Psoas muscle (tissue), 7 donors: ENCODE measurements at regions not wholly inside any gene's neighbourhood (a gene's known extent, or its start where the extent isn't known, plus 50 kb on each side); places are given as distances from the start of the nearest gene placed in this dataset.
"Not testable (repeated sequence)": the region's sequence is repeated elsewhere in the genome, so short reads cannot be mapped to it uniquely, and the experiment has no call there.

Experiments used
- ATAC-seq, 4 donors: fragments of 200-7000 bp; cut with Tn5 transposase; one replicate each; pipeline ENCODE4 v1.9.1; 2020; ENCODE audit warnings: moderate library complexity in 3 of 4, mild to moderate bottlenecking in 2 of 4
- DNase-seq, 2 donors: peaks; one replicate each; pipeline ENCODE4 v3.0.0-alpha.2; 2020
- H3K27ac ChIP-seq: fragments of 200-600 bp; one replicate; pipeline ENCODE4 v1.8.0; 2022
- H3K27me3 ChIP-seq, 3 donors: fragments of 200-600 bp in 1 of 3; one replicate each; pipeline versions ENCODE4 v1.6.1 to v1.8.0; 2013 to 2022; ENCODE audit warnings: low read length in 2 of 3, mild to moderate bottlenecking in 2 of 3, moderate library complexity in 1 of 3; ENCODE audit not compliant: insufficient read depth in 3 of 3
- H3K36me3 ChIP-seq, 2 donors: fragments of 200-600 bp in 1 of 2; one replicate each; pipeline versions ENCODE4 v1.6.1 to v1.8.0; 2013 to 2022; ENCODE audit warnings: low read depth in 1 of 2, mild to moderate bottlenecking in 1 of 2, moderate library complexity in 1 of 2; ENCODE audit not compliant: insufficient read depth in 1 of 2
- H3K4me1 ChIP-seq: fragments of 200-600 bp; one replicate; pipeline ENCODE4 v1.8.0; 2022
- H3K4me3 ChIP-seq: fragments of 200-600 bp; one replicate; pipeline ENCODE4 v1.8.0; 2022; ENCODE audit warnings: mild to moderate bottlenecking
- H3K9me3 ChIP-seq: fragments of 200-600 bp; one replicate; pipeline ENCODE4 v1.8.0; 2022
- WGBS, 3 donors: extraction: QIAGEN DNeasy Blood & Tissue Kit; methylation state at CpG; one replicate each; pipeline versions ENCODE4 v1.1.6 to v1.1.7; 2013; 5-methylcytosine and 5-hydroxymethylcytosine counted together
- intact Hi-C, 2 donors: fragments of 100-400 bp; cut with DNase I; formaldehyde crosslinking; loops; one replicate each; pipeline versions ENCODE4 v1.11.0 to v1.14.2; 2022
- TF ChIP-seq, protein P1 (sequence below): fragments of 200-600 bp; IDR thresholded peaks from one replicate; pipeline ENCODE4 v1.8.0; 2022; ENCODE audit warnings: antibody characterized with exemption
- donor health status: healthy with polysubstance abuse.
- donor health status: DM: no; HTN: no; CAD: no; lungs with moderate emphysema.
- donor health status: Bipolar disorder and iron deficiency.
- donor health status: healthy.
- donor health status: DM: yes; HTN: yes; CAD: no.
- donor health status: DM: no; HTN: no; CAD: no.
- donor health status: DM: yes; HTN: yes; CAD: no.

DNA sequence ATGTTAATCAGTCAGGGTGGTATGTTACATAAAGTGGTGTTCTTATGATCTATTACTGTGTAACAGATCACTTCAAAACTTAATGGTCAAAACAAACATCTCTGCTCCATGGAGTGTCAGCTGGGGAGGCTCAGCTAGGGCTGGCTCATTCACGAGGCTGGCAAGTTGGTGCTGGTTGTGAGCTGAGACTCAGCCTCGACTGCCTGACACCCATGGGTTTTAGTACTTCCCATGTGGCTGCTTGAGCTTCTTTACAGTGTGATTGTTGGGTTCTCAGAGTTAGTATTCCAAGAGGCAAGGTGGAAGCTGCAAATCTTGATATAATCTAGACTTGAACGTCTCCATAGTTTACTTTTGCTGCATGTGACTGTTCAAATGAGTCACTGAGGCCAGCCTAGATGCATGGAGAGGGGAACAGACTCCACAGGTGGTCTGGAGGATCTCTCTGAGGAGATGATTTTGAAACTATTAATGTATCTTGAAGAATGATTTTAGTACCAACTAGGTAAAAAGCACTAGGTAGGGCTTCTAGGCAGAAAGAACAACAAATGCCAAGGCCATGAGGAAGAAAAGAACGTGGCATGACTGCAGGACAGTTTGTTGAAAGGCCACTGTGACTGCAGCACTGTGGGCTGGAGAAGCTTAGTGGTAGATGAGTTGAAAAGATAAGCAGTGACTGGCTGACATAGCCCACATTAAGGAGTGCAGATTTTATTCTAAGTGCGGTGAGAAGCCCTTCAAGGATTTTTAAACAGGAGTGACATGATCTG, 281.1 kb upstream of the PROK2 start:
- H3K36me3 ChIP-seq: no peaks in the 10 kb centered on the region
- no peaks in the 10 kb centered on the region for H3K4me1 ChIP-seq
- H3K4me3 ChIP-seq: no peak overlapping the region
- intact Hi-C loops: no loop called here
- TF ChIP-seq, protein P1, sequence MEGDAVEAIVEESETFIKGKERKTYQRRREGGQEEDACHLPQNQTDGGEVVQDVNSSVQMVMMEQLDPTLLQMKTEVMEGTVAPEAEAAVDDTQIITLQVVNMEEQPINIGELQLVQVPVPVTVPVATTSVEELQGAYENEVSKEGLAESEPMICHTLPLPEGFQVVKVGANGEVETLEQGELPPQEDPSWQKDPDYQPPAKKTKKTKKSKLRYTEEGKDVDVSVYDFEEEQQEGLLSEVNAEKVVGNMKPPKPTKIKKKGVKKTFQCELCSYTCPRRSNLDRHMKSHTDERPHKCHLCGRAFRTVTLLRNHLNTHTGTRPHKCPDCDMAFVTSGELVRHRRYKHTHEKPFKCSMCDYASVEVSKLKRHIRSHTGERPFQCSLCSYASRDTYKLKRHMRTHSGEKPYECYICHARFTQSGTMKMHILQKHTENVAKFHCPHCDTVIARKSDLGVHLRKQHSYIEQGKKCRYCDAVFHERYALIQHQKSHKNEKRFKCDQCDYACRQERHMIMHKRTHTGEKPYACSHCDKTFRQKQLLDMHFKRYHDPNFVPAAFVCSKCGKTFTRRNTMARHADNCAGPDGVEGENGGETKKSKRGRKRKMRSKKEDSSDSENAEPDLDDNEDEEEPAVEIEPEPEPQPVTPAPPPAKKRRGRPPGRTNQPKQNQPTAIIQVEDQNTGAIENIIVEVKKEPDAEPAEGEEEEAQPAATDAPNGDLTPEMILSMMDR: no peak
- H3K27ac ChIP-seq: no peak overlapping the region
- H3K27me3 ChIP-seq: no peaks in the 10 kb centered on the region
- no peak for ATAC-seq
- no peaks in the 10 kb centered on the region for H3K9me3 ChIP-seq
- WGBS, 3 donors: 72 to 74% (median 74%) methylated on average over 5 of the region's 5 CpGs
- no peak for DNase-seq

DNA sequence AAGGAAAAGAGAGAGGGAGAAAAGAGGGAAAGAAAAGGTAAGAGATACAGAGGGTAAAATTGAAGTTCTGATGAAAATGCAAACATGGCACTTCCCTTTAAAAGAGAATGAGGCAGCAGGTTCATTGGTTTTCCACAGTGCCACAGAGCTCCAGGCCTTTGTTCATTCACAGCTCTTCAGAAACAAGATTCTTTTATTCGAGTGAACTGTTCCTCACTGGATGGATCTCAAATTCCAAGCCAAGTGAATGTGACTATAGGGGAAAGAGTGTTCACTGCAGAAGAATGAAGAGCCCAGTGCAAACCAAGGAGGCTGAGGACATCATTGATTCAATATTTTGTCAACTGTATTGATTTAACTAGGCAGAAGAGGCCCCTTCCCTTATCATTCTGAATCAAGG, 280.3 kb upstream of the PROK2 start:
- H3K27me3 ChIP-seq: no peaks in the 10 kb centered on the region
- 43 to 71% (median 51%) methylated on average over 1 of the region's 1 CpG for WGBS, 3 donors
- DNase-seq (no peak), ATAC-seq (no peak)
- no peaks in the 10 kb centered on the region for H3K4me1 ChIP-seq
- H3K9me3 ChIP-seq: no peaks in the 10 kb centered on the region
- TF ChIP-seq, protein P1: no peak
- no peaks in the 10 kb centered on the region for H3K36me3 ChIP-seq
- no peak overlapping the region for H3K4me3 ChIP-seq
- intact Hi-C loops: no loop called here
- H3K27ac ChIP-seq: no peak overlapping the region

DNA sequence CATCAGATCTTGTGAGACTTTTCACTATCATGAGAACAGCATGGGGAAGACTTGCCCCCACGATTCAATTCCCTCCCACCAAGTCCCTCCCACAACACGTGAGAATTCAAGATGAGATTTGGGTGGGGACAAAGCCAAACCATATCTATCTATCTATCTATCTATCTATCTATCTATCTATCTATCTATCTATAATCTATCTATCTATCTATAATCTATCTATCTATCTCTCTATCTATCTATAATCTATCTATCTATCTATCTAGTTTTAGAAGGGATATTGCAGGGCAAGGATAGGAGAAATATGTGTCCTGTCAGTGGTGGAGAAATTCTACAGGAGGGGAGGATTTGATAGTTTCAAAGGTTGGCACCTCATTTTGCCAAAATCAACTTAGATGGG, 279.8 kb upstream of the PROK2 start:
- DNase-seq, intact Hi-C loops, H3K36me3 ChIP-seq, H3K4me1 ChIP-seq, ATAC-seq, H3K4me3 ChIP-seq, H3K9me3 ChIP-seq, H3K27ac ChIP-seq, H3K27me3 ChIP-seq: not testable (repeated sequence)
- 46 to 48% (median 48%) methylated on average over 2 of the region's 2 CpGs for WGBS, 3 donors

DNA sequence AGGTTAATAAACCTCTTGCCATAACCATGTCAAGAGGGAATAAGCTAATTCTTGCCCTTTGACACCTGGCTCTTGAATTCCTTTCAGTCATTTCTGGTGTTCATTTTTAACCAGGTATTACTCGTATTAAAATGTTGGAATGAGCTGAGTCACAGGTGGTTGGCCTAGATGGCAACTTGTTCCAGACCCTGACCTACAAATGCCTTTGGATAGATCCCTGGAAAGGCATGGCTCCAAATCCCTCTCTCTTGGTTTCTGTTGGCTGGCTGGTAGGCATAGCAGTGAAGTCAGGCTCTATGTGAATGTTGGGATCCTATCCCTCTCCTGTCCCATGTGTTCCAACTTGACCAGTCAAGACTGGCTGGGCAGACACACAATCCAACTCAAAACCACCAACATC, 277.1 kb upstream of the PROK2 start:
- ATAC-seq: peak in 3 of 4 donors; percentile 52 to 70 (median 58)

DNA sequence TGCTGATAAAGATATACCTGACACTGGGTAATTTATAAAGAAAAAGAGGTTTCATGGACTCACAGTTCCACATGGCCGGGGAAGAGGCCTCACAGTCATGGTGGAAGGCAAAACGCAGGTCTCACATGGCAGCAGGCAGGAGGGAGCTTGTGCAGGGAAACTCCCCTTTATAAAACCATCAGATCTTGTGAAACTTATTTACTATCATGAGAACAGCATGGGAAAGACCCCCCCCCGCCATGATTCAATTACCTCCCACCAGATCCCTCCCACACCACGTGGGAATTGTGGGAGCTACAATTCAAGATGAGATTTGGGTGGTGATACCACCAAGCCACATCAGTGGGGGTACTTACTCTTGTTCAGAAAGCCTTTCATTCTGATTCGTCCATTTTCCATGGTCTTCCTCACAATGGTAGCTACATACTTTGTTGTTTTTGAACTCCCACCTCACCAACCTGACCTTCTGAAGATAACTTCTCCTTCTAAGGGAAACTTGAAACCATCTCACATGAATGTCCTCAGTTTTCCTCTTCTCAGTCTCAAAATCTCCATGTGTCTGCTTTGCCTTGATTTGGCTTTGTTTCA, 275.6 kb upstream of the PROK2 start:
- intact Hi-C loops: no loop called here

More for the DNA sequence above, 277.1 kb upstream of the PROK2 start:
- H3K4me3 ChIP-seq: no peak overlapping the region
- WGBS, 3 donors: 21 to 32% (median 30%) methylated on average over 1 of the region's 1 CpG
- H3K4me1 ChIP-seq: peaks cover 5% of the 10 kb centered on the region
- TF ChIP-seq, protein P1: no peak
- no peaks in the 10 kb centered on the region for H3K36me3 ChIP-seq
- no peak for DNase-seq
- no peaks in the 10 kb centered on the region for H3K27me3 ChIP-seq
- no peaks in the 10 kb centered on the region for H3K9me3 ChIP-seq
- intact Hi-C loops: no loop called here
- H3K27ac ChIP-seq: no peak overlapping the region

More for the DNA sequence above, 275.6 kb upstream of the PROK2 start:
- ATAC-seq (no peak), DNase-seq (no peak)
- no peaks in the 10 kb centered on the region for H3K27me3 ChIP-seq
- TF ChIP-seq, protein P1: no peak
- no peaks in the 10 kb centered on the region for H3K9me3 ChIP-seq
- no peak overlapping the region for H3K27ac ChIP-seq
- 61 to 63% (median 63%) methylated on average over 5 of the region's 5 CpGs for WGBS, 3 donors
- peaks cover 5% of the 10 kb centered on the region for H3K4me1 ChIP-seq
- no peak overlapping the region for H3K4me3 ChIP-seq
- no peaks in the 10 kb centered on the region for H3K36me3 ChIP-seq
